H1 (cell line): ENCODE measurements at regions not wholly inside any gene's neighbourhood (a gene's known extent, or its start where the extent isn't known, plus 50 kb on each side); places are given as distances from the start of the nearest gene placed in this dataset.

Experiments used
- ASH2L ChIP-seq: fragments of 200-600, 300-600 bp; sonication (generic); IDR thresholded peaks from one replicate; pipeline ENCODE4 v1.7.1; 2017; ENCODE audit warnings: low read length
- CHD7 ChIP-seq: fragments of 300-600 bp; sonication (generic); IDR thresholded peaks from 2 replicates; pipeline ENCODE4 v1.7.1; 2012; ENCODE audit warnings: low read length, moderate library complexity, mild to moderate bottlenecking, inconsistent platforms; ENCODE audit not compliant: insufficient replicate concordance
- CTCF ChIP-seq, 3 experiments: IDR thresholded peaks; 1 replicate in 2 of 3; 2 replicates in 1 of 3; pipeline versions ENCODE4 v1.5.1 to v1.6.1; 2011; ENCODE audit warnings: low read length in 3 of 3, mild to moderate bottlenecking in 3 of 3, inconsistent platforms in 2 of 3, low read depth in 1 of 3, moderate library complexity in 1 of 3; ENCODE audit not compliant: insufficient read depth in 1 of 3; ENCODE audit errors: control extremely low read depth in 1 of 3
- SUZ12 ChIP-seq: fragments of 200-600 bp; sonication (generic); IDR thresholded peaks from 2 replicates; pipeline ENCODE4 v1.6.1; 2012; ENCODE audit warnings: mild to moderate bottlenecking, inconsistent platforms, low read length, moderate library complexity, mixed read lengths
- TEAD4 ChIP-seq: IDR thresholded peaks from 2 replicates; pipeline ENCODE4 v1.6.1; 2012; ENCODE audit warnings: low read depth, low read length, inconsistent platforms, mixed read lengths

DNA sequence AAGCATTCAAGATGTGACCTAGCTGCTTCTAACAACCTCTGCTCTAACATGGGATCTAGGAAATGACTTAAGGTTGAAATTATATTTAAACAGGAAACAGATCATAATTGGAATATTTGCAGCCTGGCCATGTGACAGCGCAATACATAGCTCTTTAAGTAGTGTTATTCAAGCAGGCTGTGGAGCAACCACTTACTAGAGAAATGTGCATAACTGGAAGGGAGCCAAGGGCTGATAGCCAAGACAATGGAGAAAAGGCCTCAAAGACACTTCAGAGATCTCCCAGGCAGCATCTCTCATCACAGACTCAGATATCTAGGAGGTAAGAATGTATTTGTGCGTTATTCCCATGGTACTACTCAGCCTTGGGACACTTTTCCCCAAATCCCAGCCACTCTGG is 823.0 kb upstream of the PRMT6 start (continued):
- no peak for TF ChIP-seq CHD7
- TF ChIP-seq SUZ12 = no peak
- TF ChIP-seq ASH2L = no peak
- TF ChIP-seq CTCF (IDR thresholded peaks at IDR 0.05; ENCODE audit: control extremely low read depth in 1 of 3, insufficient read depth in 1 of 3, low read depth in 1 of 3, low read length in 3 of 3) = no peak
- no peak for TF ChIP-seq TEAD4
